Renal pelvis (tissue), 1 donor: ENCODE measurements at regions not wholly inside any gene's neighbourhood (a gene's known extent, or its start where the extent isn't known, plus 50 kb on each side); places are given as distances from the start of the nearest gene placed in this dataset.
A peak's percentile ranks its signal among the peaks of the same experiment; 100 is the strongest.
"Not testable (repeated sequence)": the region's sequence is repeated elsewhere in the genome, so short reads cannot be mapped to it uniquely, and the experiment has no call there.

ENCODE experiments used
- DNase-seq: peaks from one replicate; pipeline ENCODE4 v3.0.0-alpha.2; 2013

DNA sequence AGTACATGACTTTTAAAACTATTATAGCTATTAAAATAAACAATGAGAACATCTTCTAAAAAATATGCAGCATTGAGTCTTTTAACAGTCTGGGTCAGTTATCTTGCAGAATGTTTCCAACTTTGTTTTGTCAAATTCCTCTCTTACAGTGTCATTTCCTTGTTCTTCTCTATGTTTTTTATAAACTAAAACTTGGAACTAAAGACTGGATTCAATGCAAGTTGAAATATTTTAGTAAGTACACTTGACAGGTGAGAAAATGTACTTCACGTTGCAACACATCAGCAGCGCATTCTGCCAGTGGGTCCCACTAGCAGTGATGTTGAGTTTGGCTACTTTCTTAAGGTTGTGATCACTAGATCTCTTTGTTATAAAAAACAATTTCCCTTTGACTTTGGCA lies 1407.6 kb upstream of the RAG2 start:
- no peak for DNase-seq

DNA sequence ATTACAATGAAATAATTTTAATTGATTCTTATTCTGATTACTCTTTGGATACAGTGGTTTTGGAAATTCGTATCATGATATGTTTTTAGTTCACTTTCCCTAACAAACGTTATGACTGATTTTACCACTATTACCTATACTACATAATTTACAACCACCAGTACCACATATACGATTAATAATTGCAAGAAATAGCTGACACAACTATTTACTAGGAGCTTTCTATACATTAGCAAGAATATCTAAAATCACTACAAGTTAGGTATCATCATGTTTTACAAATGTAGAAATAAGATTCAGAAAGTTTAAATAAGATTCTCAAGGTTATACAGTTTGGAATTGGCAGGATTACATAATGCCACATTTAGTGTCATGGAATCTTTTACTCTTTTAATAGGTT lies 1401.1 kb upstream of the RAG2 start:
- DNase-seq = no peak

DNA sequence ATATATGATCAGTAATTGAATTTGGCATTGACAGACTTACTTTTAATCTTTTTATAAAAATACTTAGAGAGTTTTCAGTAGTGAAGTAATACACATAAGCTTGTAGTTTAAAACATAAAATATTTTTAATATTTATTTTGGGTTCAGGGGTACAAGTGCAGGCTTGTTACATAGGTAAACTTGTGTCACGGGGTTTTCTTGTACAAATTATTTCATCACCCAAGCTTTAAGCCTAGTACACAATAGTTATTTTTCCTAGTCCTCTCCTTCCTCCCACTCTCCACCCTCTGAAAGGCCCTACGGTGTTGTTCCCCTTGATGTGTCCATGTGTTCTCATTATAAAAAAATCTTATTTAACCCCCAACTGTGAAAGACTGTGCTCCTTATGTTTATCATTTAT lies 1397.8 kb upstream of the RAG2 start:
- no peak for DNase-seq

DNA sequence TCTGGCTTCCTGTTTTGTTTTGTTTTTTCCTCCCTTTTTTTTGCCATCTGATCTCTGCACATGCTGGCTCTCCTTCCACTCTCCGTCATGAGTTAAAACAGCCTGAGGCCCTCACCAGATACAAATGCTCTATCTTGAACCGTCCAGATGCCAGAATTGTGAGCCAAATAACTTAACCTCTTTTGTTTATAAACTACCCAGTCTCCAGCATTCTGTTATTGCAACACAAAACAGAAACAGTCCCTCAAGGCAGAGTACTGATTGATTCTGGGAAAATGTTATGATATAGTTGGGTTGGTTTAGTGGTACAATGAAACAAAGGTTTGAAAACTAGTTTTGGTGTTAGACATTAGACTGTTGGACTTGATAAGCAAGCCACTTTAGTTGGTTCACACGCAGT lies 1390.0 kb upstream of the RAG2 start:
- peak; percentile 16 for DNase-seq

DNA sequence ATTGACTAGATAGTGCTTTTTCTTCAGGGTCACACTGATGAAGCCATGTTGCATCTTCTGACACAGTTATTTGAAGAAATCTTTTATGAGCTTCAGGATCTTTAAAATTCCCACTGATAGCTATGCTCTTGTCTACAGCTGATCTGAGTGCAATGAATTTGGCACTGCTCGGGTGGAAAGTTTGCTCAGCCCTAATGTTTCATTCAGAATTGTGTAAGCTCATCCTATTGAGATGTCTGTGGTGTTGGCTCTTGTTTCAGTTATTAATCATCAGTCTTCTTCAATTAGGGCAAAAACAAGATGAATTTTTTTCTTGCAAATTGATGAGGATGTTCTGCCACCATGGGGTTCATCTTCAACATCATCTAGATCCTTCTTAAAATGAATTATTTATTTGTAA lies 1387.0 kb upstream of the RAG2 start:
- no peak for DNase-seq

DNA sequence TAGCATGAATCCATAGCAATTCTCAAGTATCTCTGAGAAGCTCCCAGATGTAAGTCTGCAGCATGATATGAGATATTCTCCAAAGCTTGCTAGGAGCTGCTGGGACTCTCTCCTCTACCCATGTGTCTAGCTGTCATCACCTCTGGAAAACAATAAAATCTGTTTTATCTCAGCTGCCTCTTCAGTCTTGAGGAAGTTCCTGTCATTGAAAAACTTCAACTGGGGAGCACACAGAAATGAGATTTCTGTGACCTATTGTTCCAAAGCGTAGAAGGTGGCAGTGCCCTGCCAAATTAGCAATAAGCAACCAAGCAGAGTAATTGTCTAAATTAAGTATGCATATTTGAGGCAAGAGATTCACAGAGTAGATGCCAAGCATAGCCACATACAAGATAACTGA lies 1380.6 kb upstream of the RAG2 start:
- peak; percentile 4 for DNase-seq

DNA sequence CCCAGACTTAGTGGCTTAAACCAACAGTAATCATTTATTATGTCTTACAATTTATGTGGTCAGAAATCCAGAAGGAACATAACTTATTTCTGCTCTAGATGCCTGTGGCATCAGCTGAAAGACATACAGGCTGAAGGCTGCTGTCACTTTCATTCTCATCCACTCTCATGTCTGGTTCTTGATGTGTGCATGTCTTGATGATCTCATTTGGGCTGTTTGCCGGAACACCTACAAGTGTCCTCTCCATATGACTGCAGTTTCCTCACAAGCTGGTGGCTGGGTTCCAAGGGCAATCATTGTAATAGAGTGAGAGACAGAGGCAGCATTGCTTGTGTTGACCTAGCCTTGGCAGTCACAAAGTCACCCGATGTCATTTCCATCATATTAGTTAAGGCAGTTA lies 1375.9 kb upstream of the RAG2 start:
- DNase-seq = no peak

DNA sequence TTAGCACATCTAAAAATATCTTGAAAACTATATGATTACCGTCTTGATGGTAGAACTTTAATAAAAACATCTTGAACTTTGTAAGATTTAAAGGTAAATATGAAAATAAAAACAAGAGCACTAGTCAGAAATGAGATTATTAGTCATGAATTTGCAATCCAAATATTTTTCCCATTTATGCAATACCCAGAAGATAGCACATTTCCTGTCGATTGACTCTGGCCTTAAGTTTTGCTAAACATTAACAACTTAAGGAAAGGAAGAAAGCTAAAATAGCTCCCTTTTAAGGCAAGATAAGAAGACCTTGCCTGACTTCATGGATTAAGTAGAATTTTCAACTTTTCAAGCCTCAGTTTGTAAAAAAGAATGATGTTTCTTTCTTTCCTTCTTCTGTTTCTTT lies 1374.7 kb upstream of the RAG2 start:
- no peak for DNase-seq

DNA sequence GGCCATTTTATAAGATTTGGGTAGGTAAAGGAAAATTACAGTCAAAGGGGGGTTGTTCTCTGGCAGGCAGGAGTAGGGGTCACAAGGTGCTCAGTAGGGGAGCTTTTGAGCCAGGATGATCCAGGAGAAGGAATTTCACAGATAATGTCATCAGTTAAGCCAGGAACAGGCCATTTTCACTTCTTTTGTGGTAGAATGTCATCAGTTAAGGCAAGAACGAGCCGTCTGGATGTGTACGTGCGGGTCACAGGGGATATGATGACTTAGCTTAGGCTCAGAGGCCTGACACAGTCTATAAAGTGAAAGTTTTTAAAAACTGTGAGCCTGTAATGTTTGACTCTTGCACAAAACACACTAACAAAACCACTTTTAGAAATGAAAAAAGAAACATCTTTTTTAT lies 1371.3 kb upstream of the RAG2 start:
- DNase-seq = not testable (repeated sequence)

DNA sequence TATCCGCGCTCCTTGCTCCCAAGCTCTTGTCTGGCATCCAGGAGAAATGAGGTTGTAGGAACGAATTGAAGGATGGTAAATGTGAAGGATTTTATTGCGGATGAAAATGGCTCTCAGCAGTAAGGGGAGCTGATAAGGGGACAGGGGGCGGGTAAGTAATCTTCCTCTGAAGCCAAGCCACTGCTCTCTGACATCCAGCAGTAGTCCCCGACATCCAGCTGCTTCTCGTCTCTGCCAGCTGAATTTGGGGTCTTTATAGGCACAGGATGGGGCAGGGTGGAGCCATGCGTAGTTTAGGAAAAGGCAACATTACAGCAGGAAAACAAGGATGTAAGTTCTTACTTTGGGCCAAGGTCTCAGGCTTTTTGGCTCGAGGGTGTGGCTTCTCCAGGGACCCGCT lies 1370.1 kb upstream of the RAG2 start:
- DNase-seq = no peak

DNA sequence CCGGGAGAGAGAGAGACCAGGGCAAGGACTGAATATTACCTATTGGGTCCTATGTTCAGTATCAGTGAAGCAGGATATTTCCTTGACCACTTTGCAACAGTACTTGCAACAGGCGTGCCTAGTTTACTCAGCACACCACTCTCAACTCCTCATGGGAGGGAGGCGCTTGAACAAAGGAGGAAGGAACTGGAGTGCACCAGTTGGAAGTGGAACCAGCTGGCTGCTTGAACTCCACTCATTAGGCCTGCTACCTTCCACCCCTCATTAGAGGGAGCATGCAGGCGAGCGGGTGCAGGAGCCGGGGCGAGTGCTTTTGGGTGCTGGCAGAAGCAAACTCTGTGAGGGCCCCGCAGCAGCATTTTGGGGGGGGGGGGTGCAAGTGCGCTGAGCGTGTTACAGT lies 1369.6 kb upstream of the RAG2 start:
- no peak for DNase-seq

DNA sequence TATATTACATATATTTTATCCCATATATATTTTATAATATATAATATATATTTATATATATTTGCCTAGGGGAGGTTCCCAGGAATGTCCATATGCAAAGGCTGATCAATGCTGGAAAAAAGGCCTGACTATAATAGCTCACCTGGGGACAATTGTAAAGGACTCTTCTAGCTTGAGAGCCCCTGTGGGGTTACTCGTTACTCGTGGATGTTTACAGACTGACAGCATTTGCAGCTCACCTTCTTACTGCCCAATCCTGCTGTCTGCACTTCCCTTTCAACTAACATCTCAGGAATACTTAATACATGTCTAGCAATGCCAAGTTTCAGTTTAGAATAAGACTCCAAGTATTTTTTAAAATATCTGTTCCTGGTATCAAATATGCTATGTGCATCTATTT lies 1365.4 kb upstream of the RAG2 start:
- no peak for DNase-seq

DNA sequence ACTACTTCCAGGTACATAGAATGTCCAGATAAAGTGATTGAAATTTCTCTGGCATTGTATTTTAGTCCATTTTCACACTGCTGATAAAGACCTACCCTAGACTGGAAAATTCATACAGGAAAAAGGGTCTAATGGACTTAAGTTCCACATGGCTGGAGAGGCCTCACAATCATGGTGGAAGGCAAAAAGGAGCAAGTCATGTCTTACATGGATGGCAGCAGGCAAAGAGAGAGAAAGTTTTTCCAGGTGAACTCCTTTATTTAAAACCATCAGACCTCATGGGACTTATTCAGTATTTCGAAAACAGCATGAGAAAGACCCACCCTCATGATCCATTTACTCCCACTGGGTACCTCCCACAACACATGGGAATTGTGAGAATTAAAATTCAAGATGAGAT lies 1359.7 kb upstream of the RAG2 start:
- no peak for DNase-seq

DNA sequence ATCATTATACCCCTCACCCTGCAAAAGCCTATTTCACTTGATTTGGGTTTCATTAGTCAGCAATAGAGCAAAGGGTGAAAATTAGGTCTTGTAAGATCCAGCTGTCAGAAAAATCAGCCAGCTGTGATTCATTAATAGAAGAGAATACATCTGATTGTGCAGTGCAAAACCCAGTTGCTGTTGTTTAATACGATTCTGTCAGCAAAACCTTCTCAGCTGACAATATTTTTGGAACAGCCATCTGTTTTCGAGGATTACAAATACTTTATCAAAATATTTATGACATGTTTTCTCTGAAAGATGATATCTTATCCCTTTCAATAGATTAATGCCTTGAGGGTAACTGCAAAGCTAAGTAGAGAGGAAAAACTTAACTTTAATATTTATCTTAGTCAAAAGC lies 1354.0 kb upstream of the RAG2 start:
- no peak for DNase-seq

DNA sequence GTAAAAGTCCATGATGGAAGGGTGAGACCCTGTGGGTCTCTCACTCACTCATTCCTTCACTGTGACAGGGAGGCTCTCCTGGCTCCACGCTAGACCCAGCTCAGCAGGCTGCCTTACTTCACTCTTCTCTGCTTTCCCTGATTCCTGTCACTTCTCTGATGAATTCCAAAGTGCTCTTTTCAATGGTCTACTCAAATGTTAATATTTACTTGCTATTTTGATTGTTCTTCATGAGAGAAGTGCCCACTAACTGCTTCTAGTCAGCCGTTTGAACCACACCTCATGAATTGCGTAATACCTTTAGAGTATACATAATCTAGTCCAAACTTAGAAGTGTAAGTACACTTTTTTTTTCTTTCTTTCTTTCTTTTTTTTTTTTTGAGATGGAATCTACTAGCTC lies 1350.2 kb upstream of the RAG2 start:
- no peak for DNase-seq

DNA sequence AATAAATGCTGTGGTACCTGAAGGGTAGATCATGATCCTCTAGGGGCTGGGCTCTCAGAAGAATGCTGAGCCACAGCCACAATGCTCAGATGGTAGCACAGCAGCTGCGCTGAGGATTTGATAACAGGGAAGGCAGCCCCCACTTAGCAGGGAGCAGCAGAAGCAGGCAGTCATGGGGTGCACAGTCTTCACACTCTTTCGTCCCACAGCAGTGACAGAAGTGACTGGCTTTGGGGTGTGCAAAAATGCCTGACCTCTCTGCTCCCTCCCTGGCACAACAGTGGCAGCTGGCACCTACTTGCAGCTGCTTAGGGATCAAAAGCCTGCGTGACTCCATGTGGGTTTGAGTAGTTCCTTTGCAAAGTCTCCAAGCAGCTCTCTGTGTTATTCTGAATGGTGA lies 1349.8 kb upstream of the RAG2 start:
- DNase-seq = no peak

DNA sequence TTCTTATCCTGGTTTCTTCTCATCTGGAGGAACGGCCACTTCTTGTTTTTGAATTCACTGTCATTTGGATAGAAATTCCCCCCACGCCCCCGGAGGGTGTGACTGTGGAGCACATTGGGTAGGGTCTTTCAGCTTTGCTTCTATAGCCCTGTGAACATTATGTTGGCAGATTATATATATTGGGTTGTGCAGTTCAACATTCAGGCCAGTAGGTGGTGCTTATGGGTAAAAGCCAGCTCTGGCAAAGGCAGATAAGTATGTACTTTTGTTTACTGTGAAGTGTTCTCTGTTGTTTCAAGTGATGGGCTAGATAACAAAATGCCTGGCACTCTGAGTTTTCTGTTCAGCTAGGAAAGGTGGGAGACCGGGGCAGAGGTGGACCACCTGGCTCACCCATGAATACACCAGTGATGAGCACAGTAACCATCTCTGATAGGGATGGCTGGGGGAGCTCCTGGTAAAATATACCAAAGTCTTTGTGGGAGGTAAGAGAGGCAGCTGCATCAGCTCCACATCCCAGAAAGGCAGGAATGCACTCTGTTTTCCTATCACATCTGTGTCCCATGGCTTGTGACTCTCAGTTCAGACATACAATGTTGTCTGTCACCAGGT lies 1348.2 kb upstream of the RAG2 start:
- DNase-seq = peak; percentile 14

DNA sequence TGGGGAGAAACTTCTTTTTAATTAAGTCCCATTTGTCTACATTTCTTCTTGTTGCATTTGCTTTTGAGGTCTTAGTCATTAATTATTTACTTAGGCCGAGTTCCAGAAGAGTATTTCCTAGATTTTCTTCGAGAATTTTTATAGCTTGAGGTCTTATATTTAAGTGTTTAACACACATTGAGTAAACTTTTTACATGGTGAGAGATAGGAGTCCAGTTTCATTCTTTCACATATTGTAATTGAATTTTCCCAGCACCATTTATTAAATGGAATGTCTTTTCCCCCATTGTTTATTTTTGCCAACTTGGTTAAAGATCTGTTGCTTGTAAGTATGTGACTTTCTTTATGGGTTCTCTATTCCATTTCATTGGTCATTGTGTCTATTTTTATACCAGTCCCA lies 1344.0 kb upstream of the RAG2 start:
- no peak for DNase-seq

DNA sequence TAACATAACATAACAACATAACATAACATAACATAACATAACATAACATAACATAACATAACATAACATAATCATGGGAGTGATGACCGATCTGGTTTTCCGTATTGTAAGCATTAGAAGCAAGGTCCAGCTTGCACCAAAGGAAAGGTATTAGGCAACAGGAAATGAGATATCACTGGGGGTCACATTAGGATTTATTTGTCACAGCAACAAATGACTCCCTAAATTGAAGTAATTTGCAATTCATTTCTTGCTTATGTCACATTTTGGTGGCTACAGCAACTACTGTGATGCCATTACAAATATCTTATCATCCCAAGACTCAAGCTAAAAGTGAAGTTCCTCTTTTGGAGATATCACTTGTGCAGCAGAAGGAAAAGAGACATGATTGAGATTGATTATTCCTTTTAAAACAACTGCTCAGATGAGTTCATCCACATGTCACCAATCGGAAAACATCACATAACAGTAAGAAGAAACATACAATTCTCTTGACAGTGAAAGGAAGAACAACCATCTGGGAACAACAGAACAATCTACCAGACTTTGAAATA lies 1331.1 kb upstream of the RAG2 start:
- no peak for DNase-seq

DNA sequence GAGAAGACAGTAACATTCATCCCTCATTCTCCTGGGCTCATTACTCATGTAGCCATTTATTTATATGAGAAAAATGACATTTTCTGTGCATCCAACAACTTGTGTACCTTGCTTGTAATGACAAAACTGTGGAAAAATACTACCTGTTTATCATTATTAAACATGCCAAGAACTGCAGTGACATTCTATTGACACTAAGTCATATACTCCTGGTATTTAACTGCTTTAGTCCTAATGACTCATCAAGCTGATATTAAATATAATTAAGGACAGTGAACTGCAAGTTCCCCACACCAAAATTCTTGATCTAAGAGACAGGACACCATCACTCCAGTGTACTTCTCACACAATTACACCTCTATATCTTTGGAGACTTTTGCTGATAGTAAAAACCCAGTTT lies 1328.7 kb upstream of the RAG2 start:
- no peak for DNase-seq

DNA sequence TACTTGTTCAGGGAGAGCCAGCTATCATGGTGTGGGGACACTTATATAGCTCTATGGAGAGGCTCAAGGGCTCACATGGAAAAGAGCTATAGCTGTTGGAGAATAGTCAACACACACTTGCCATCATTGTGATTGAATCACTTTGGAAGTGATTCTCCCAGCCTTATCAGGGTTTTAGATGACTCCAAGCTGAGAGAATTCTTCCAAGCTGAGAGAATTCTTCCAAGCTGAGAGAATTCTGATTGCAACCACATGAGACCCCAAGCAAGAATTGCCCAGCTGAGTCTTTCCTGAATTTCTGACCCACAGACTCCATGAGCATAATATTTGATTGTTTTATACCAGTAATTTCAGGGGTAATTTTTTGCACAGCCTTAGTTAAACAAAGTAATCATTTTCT lies 1318.3 kb upstream of the RAG2 start:
- no peak for DNase-seq

DNA sequence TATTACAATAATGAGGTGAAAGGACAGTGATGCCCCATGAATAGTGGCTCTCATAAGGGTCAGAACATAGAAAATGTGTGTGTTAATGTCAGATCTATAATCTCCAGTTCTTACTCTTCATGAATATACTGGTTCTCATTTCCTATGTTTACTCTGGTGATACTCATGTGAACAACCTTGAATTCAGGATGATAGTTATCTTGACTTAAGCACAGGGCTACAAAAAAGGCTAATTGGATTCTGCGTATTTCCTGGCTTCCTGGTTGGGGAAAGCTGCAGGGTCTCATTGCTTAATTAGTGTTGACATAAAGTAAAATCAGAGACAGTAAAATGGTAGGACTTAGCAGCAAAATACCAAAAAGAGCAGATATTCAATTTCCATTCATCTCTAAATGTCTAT lies 1316.8 kb upstream of the RAG2 start:
- no peak for DNase-seq

DNA sequence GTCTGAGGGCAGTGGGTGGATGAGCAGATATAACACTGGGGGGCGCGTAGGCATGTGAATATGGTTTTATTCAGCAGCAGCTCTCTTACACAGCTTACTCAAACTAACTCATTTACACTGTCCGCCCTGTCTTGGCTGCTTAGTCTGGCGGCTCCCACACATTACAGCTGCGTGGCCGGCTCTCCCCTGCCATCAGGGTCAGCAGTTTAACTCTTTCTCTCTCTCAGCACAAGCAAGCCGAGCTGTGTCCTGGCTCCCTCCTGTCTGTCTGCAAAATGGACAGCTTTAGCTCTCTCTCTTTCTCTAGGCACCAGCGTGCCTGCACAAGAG lies 1310.1 kb upstream of the RAG2 start:
- peak; percentile 17 for DNase-seq

DNA sequence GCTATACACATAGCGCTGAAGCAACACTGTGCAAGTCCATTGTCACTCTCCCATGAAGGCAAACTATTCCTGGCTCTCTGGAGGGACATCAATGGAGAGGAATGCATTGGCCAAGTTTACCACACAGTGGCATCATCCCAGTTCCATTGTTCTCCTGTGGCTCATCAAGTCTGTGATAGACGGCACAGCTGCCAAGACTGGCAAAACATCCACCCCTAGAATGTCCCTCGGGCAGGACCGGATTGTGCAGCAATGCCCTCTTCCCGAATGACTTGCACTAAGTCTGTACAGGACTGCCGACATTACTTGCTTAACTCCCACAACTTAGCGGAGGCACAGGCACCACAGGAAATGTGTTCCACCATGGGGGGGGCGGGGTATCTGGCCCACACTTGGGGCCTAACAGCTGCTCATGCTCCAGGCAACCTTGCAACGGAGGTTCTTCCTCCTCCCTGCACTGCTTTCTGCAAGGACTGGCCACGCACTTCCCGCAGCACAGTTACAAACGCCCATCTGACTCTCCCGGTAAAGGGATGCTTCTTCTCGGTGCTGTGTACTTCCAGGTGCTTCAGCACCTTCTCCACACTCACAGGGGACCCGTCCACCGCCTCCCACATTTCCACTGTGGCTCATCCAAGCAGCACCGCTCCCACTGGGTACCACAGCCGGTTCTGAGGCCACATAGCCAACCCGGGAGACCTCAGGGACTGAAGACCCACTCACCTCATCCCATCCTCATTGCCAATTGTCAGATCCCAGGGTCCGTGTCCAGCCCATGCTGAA lies 1309.6 kb upstream of the RAG2 start:
- no peak for DNase-seq
